ENCODE measurements at regions not wholly inside any gene's neighbourhood (a gene's known extent, or its start where the extent isn't known, plus 50 kb on each side); places are given as distances from the start of the nearest gene placed in this dataset.

DNA sequence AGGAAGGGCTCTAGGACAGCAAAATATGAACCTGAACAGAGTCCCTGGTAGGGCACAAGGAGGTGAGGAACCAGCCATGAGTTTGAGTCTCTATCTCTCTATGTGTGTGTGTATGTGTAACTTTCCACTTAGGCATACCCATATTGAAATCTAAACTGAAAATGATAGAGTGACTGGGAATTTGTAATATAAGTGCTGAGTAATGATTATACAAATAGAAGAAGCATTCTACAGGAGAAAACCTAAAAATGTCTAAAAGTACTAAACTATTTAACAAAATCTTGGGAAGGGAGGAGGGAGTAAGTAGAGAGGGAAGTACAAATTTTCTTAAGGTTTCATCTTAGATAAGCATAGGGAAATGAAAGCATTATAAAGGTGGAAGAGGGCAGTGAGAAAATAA is 97.1 kb upstream of the ZC3H12C start:
- Histone ChIP-seq H3K36me3 (replicated peaks; ENCODE audit: insufficient read depth, low read length) (no peaks in the 10 kb centered on the region), H3K9ac (ENCODE audit: low read length) (no peak overlapping the region), H3K27ac (ENCODE audit: low read length) (no peak overlapping the region), H3K79me2 (ENCODE audit: low read length) (no peaks in the 10 kb centered on the region), H4K20me1 (ENCODE audit: insufficient read depth, low read length) (no peaks in the 10 kb centered on the region), H3K4me2 (ENCODE audit: low read depth, low read length) (no peak overlapping the region), H3K4me1 (ENCODE audit: low read length) (0 out of 2 replicates have a peak, but pooled peaks cover 6% of the 10 kb centered on the region), H3K9me2 (replicated peaks; ENCODE audit: insufficient read depth, low read length) (no peaks in the 10 kb centered on the region), H3K27me3 (replicated peaks; ENCODE audit: insufficient read depth, low read length) (no peaks in the 10 kb centered on the region), H3K9me3 (replicated peaks; ENCODE audit: insufficient read depth, low read length) (no peaks in the 10 kb centered on the region), H3F3A (ENCODE audit: insufficient read depth, low read length) (no peaks in the 10 kb centered on the region), H3K4me3 (ENCODE audit: low read length) (no peak overlapping the region), H2AFZ (ENCODE audit: low read length) (no peak overlapping the region)
- no peak for TF ChIP-seq EZH2phosphoT487 (IDR thresholded peaks at IDR 0.05; ENCODE audit: low read length)
- TF ChIP-seq, protein P1, sequence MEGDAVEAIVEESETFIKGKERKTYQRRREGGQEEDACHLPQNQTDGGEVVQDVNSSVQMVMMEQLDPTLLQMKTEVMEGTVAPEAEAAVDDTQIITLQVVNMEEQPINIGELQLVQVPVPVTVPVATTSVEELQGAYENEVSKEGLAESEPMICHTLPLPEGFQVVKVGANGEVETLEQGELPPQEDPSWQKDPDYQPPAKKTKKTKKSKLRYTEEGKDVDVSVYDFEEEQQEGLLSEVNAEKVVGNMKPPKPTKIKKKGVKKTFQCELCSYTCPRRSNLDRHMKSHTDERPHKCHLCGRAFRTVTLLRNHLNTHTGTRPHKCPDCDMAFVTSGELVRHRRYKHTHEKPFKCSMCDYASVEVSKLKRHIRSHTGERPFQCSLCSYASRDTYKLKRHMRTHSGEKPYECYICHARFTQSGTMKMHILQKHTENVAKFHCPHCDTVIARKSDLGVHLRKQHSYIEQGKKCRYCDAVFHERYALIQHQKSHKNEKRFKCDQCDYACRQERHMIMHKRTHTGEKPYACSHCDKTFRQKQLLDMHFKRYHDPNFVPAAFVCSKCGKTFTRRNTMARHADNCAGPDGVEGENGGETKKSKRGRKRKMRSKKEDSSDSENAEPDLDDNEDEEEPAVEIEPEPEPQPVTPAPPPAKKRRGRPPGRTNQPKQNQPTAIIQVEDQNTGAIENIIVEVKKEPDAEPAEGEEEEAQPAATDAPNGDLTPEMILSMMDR (IDR thresholded peaks at IDR 0.05; ENCODE audit: low read length) = no peak
- DNase-seq = no peak

- no peak overlapping the region for H3K4me2 ChIP-seq (ENCODE audit: low read depth, low read length)
- no peaks in the 10 kb centered on the region for H4K20me1 ChIP-seq (ENCODE audit: insufficient read depth, low read length)
- H3K27ac ChIP-seq (ENCODE audit: low read length) = no peak overlapping the region
- H3K4me1 ChIP-seq (ENCODE audit: low read length) = 0 out of 2 replicates have a peak, but pooled peaks cover 6% of the 10 kb centered on the region
- H2AFZ ChIP-seq (ENCODE audit: low read length) = no peak overlapping the region
- H3K9me3 ChIP-seq (replicated peaks; ENCODE audit: insufficient read depth, low read length) = no peaks in the 10 kb centered on the region
- no peak overlapping the region for H3K9ac ChIP-seq (ENCODE audit: low read length)
- DNase-seq = no peak
- no peak overlapping the region for H3K4me3 ChIP-seq (ENCODE audit: low read length)
- H3K36me3 ChIP-seq (replicated peaks; ENCODE audit: insufficient read depth, low read length) = no peaks in the 10 kb centered on the region
- H3K79me2 ChIP-seq (ENCODE audit: low read length) = no peaks in the 10 kb centered on the region
- no peaks in the 10 kb centered on the region for H3F3A ChIP-seq (ENCODE audit: insufficient read depth, low read length)
- TF ChIP-seq, protein P1 (IDR thresholded peaks at IDR 0.05; ENCODE audit: low read length) = no peak
- TF ChIP-seq EZH2phosphoT487 (IDR thresholded peaks at IDR 0.05; ENCODE audit: low read length) (no peak), EZH2 (optimal IDR thresholded peaks at IDR 0.05; ENCODE audit: low read depth, low read length) (no peak)
- H3K9me2 ChIP-seq (replicated peaks; ENCODE audit: insufficient read depth, low read length) = no peaks in the 10 kb centered on the region
- H3K27me3 ChIP-seq (replicated peaks; ENCODE audit: insufficient read depth, low read length) = no peaks in the 10 kb centered on the region
Measured at GRCh38 chr11:109998921-109999320, 94.3 kb upstream of the ZC3H12C start.

- Histone ChIP-seq H3K4me1 (ENCODE audit: low read length) (0 out of 2 replicates have a peak, but pooled peaks cover 6% of the 10 kb centered on the region), H3K9me2 (replicated peaks; ENCODE audit: insufficient read depth, low read length) (no peaks in the 10 kb centered on the region), H3K9ac (ENCODE audit: low read length) (no peak overlapping the region), H3K27me3 (replicated peaks; ENCODE audit: insufficient read depth, low read length) (no peaks in the 10 kb centered on the region), H3F3A (ENCODE audit: insufficient read depth, low read length) (no peaks in the 10 kb centered on the region), H3K27ac (ENCODE audit: low read length) (no peak overlapping the region), H3K36me3 (replicated peaks; ENCODE audit: insufficient read depth, low read length) (no peaks in the 10 kb centered on the region), H3K4me3 (ENCODE audit: low read length) (no peak overlapping the region), H4K20me1 (ENCODE audit: insufficient read depth, low read length) (no peaks in the 10 kb centered on the region), H3K9me3 (replicated peaks; ENCODE audit: insufficient read depth, low read length) (no peaks in the 10 kb centered on the region), H3K4me2 (ENCODE audit: low read depth, low read length) (no peak overlapping the region), H3K79me2 (ENCODE audit: low read length) (no peaks in the 10 kb centered on the region), H2AFZ (ENCODE audit: low read length) (no peak overlapping the region)
- TF ChIP-seq EZH2 (optimal IDR thresholded peaks at IDR 0.05; ENCODE audit: low read depth, low read length) (no peak), EZH2phosphoT487 (IDR thresholded peaks at IDR 0.05; ENCODE audit: low read length) (no peak)
- TF ChIP-seq, protein P1 (IDR thresholded peaks at IDR 0.05; ENCODE audit: low read length) = no peak
- DNase-seq = no peak
Measured at GRCh38 chr11:110000031-110000502, 93.1 kb upstream of the ZC3H12C start.
